Kasumi-1 (cell line): ENCODE measurements at regions not wholly inside any gene's neighbourhood (a gene's known extent, or its start where the extent isn't known, plus 50 kb on each side); places are given as distances from the start of the nearest gene placed in this dataset.

Experiments
- DNase-seq, 2 experiments: peaks; one replicate each; lab custom pipeline; 2025; lab: John Stamatoyannopoulos, UW

DNA sequence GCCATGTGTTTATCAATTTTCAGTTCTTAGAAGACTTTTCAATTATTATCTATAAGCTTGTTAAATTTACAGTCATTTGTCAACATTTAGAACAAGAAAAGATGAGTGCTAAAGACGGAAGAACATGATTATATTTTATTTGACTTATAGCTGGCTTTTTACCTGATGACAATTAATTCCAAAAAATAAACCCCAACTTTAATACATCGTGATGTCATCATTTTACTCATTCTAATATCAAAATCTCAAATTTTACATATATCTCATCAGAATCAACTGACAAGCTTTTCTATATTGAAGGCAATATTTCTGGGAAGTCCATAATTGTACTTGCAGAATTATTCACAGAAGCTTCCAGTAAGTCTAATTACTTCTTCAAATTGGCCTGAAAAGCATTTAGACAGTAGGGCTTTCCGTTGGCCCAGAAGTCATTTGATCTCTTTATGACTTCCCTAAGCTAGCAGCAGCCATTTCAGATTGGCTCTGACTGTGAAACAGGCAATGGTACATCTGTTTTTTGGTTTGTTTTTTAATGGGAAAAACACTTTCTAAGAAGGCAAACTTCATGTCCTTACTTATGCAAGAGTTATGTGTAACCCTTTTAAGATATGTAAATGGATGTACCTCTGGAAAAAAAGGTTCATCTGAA is 234.7 kb upstream of the PLSCR5 start:
- DNase-seq: no peak

DNA sequence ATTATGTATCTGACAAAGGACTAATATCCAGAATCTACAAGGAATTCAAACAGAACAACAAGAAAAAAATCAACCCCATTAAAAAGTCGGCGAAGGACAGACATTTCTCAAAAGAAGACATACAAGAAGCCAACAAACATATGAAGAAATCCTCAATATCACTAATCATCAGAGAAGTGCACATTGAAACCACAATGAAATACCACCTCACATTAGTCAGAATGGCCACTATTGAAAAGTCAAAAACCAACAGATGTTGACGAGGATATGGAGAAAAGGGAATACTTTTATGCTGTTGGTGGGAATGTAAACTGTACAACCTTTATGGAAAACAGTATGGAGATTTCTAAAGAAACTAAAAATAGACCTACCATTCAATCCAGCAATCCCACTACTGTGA is 233.1 kb upstream of the PLSCR5 start:
- no peak for DNase-seq

GRCh38 chr3:146834917-146835316 is 229.8 kb upstream of the PLSCR5 start:
- no peak for DNase-seq

- no peak for DNase-seq
These were observed 227.8 kb upstream of the PLSCR5 start for GRCh38 chr3:146832857-146833458.

- no peak for DNase-seq
These were observed 226.5 kb upstream of the PLSCR5 start for GRCh38 chr3:146831659-146832058.

GRCh38 chr3:146830231-146830630 is 225.1 kb upstream of the PLSCR5 start:
- no peak for DNase-seq

DNA sequence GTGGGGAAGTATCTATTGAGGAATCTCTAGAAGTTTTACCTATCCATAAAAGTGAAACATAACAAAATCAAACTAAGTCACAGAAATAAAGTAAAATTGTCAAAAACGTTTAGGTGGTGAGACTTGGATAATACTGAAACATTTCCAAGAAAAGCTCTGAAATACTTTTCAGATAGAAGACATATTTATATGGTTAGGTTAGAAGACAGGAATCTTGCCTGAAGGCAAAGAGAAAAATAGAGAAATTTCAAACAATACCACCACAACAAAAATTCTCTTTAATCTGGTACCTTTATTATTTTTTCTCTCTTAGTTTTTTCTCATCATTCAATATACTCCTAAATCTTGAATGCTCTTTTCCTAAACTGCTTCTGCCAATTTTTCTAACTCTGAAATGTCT is 222.7 kb upstream of the PLSCR5 start:
- DNase-seq: no peak

GRCh38 chr3:146823622-146824021 is 218.5 kb upstream of the PLSCR5 start:
- DNase-seq: no peak

- no peak for DNase-seq
These were observed 213.7 kb upstream of the PLSCR5 start for GRCh38 chr3:146818866-146819265.

DNA sequence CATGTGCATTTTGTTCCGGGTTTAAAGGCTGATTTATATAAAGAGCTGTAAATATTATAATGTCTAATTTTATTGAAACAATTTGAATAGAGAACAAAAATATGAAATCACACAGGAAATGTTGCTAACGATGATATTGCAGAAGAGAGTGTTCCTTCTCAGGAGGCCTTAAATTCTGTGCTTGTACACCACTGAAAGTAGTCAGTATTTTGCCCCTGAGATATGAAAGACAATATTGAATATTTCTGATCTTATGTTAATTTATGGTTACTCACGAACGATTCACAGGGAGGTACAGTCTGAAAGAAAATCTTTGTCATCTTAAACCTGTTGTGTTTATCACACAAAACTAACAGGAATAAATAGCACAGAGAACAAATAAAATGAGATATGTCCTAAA is 213.2 kb upstream of the PLSCR5 start:
- no peak for DNase-seq

DNA sequence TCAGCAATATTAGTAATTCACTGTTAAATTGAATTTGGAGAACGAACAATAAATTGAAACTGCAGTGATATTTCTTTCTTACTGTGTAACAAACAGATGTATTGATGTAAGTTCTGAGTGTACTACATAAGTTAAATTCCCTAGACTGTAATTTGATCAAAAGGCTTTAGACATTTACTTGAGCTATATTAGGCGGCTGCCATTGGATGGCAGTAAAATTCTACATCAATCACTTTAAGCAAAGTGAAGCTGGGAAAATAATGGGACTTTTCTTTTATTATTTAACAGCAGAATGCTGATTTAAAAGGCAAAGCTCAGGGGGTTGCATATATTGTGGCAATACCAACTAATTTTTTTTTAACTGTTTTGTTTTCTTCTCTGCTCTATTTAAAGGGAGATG is 212.6 kb upstream of the PLSCR5 start:
- peak; percentile 14 to 36 for DNase-seq

GRCh38 chr3:146814601-146815315 is 209.6 kb upstream of the PLSCR5 start:
- no peak for DNase-seq

GRCh38 chr3:146813496-146813895 is 208.3 kb upstream of the PLSCR5 start:
- no peak for DNase-seq

GRCh38 chr3:146803745-146804144 is 198.6 kb upstream of the PLSCR5 start:
- DNase-seq: no peak

- no peak for DNase-seq
These were observed 196.3 kb upstream of the PLSCR5 start for GRCh38 chr3:146801492-146801891.

- no peak for DNase-seq
These were observed 195.3 kb upstream of the PLSCR5 start for GRCh38 chr3:146800484-146800883.

DNA sequence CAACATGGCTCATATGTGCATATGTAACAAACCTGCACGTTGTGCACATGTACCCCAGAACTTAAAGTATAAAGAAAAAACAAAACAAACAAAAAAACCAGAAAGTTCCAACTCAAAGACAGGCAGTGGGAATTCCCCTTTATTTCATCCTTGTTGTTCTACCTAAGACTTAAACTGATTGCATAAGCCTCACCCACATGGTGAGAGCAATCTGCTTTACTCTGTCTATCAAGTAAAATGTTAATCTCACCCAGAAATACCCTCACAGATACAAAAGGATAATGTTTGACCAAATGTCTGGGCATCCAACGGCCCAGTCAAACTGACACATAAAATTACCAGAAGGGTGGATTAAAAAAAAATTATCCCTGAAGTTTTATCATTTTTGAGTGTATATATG is 190.9 kb upstream of the PLSCR5 start:
- DNase-seq: no peak

GRCh38 chr3:146783446-146783845 is 178.3 kb upstream of the PLSCR5 start:
- no peak for DNase-seq

DNA sequence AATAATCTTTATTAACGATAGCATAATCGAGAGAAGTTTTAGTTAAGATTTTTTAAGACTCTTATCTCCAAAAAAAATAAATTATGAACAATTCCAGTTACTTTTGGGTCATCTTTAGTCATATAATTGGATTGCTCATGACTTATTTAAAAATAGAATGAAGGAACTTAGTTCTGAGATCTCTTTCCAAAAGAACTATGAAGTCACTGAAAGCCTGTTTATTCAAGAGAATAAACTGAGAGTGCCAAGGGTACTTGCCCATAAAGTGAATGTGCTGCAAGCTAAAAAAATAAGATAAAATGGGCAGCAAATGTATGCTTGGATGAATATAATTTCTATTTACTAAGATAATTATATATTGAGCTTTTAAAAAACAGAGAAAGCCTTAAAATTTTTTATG is 176.5 kb upstream of the PLSCR5 start:
- no peak for DNase-seq

GRCh38 chr3:146781059-146781458 is 175.9 kb upstream of the PLSCR5 start:
- no peak for DNase-seq

GRCh38 chr3:146780251-146780650 is 175.1 kb upstream of the PLSCR5 start:
- no peak for DNase-seq

GRCh38 chr3:146777941-146778340 is 172.8 kb upstream of the PLSCR5 start:
- DNase-seq: no peak

GRCh38 chr3:146772211-146772743 is 167.1 kb upstream of the PLSCR5 start:
- DNase-seq: no peak
